Upper lobe of left lung (tissue), 4 donors: ENCODE measurements at regions not wholly inside any gene's neighbourhood (a gene's known extent, or its start where the extent isn't known, plus 50 kb on each side); places are given as distances from the start of the nearest gene placed in this dataset.

ENCODE experiments used
- CTCF ChIP-seq, 6 experiments: fragments of 450-650 bp in 4 of 6; fragments of 200-600 bp in 2 of 6; sonication (generic) in 2 of 6; IDR thresholded peaks; one replicate each; pipeline ENCODE4 v1.5.1; 2016 to 2019; ENCODE audit warnings: antibody characterized with exemption in 6 of 6
- EP300 ChIP-seq, 4 donors: sonication (generic); formaldehyde crosslinking; IDR thresholded peaks; one replicate each; pipeline ENCODE4 v1.5.1; 2017; ENCODE audit warnings: antibody characterized with exemption in 4 of 4, control low read depth in 2 of 4
- POLR2AphosphoS5 ChIP-seq, 2 donors: sonication (generic); formaldehyde crosslinking; IDR thresholded peaks; one replicate each; pipeline ENCODE4 v1.5.1; 2017; ENCODE audit warnings: antibody characterized with exemption in 2 of 2

- TF ChIP-seq POLR2AphosphoS5 (IDR thresholded peaks at IDR 0.05) (no peak), CTCF (IDR thresholded peaks at IDR 0.05) (no peak), EP300 (IDR thresholded peaks at IDR 0.05) (no peak)
These were observed 388.3 kb downstream of the PDGFC start for GRCh38 chr4:156583265-156583664.
